ENCODE measurements at regions not wholly inside any gene's neighbourhood (a gene's known extent, or its start where the extent isn't known, plus 50 kb on each side); places are given as distances from the start of the nearest gene placed in this dataset.

GRCh38 chr5:82863266-82863665 lies 213.9 kb downstream of the TMEM167A start:
- TF ChIP-seq TAF1 (IDR thresholded peaks at IDR 0.05; ENCODE audit: low read depth, low read length) (no peak), POLR2A (IDR thresholded peaks at IDR 0.05; ENCODE audit: low read depth, low read length) (no peak), POLR2AphosphoS5 (IDR thresholded peaks at IDR 0.05; ENCODE audit: low read depth, low read length) (no peak), SPI1 (IDR thresholded peaks at IDR 0.05; ENCODE audit: low read depth, low read length) (no peak), POU2F2 (IDR thresholded peaks at IDR 0.05; ENCODE audit: low read depth, low read length) (no peak)
